Right renal cortex interstitium (tissue), 3 donors: ENCODE measurements at regions not wholly inside any gene's neighbourhood (a gene's known extent, or its start where the extent isn't known, plus 50 kb on each side); places are given as distances from the start of the nearest gene placed in this dataset.
A peak's percentile ranks its signal among the peaks of the same experiment; 100 is the strongest.
"Not testable (repeated sequence)": the region's sequence is repeated elsewhere in the genome, so short reads cannot be mapped to it uniquely, and the experiment has no call there.

Experiments used
- DNase-seq, 3 donors: peaks; one replicate each; pipeline ENCODE4 v3.0.0-alpha.2; 2013; ENCODE audit warnings: low read depth in 3 of 3, low spot score in 2 of 3

- DNase-seq: no peak
Observed at GRCh38 chr4:141849367-141849766, 213.0 kb downstream of the IL15 start.

GRCh38 chr4:141849778-141850177 is 213.4 kb downstream of the IL15 start:
- no peak for DNase-seq

- no peak for DNase-seq
Observed at GRCh38 chr4:141851246-141851891, 215.0 kb downstream of the IL15 start.

- peak; percentile 10 to 23 (median 12) for DNase-seq
Observed at GRCh38 chr4:141853091-141853764, 216.8 kb downstream of the IL15 start.

- no peak for DNase-seq
Observed at GRCh38 chr4:141858437-141858836, 222.1 kb downstream of the IL15 start.

- no peak for DNase-seq
Observed at GRCh38 chr4:141860974-141861373, 224.6 kb downstream of the IL15 start.

GRCh38 chr4:141870152-141870551 is 233.8 kb downstream of the IL15 start:
- no peak for DNase-seq

GRCh38 chr4:141871086-141871770 is 234.8 kb downstream of the IL15 start:
- no peak for DNase-seq

GRCh38 chr4:141882650-141883049 is 246.3 kb downstream of the IL15 start:
- not testable (repeated sequence) for DNase-seq

GRCh38 chr4:141884070-141884469 is 247.7 kb downstream of the IL15 start:
- DNase-seq: no peak

GRCh38 chr4:141885112-141885511 is 248.7 kb downstream of the IL15 start:
- no peak for DNase-seq

- no peak for DNase-seq
Observed at GRCh38 chr4:141890279-141890678, 253.9 kb downstream of the IL15 start.

GRCh38 chr4:141891260-141892120 is 255.1 kb downstream of the IL15 start:
- no peak for DNase-seq

- no peak for DNase-seq
Observed at GRCh38 chr4:141896687-141897086, 260.3 kb downstream of the IL15 start.

- no peak for DNase-seq
Observed at GRCh38 chr4:141898346-141898745, 262.0 kb downstream of the IL15 start.

GRCh38 chr4:141899103-141899502 is 262.7 kb downstream of the IL15 start:
- DNase-seq: no peak

- no peak for DNase-seq
Observed at GRCh38 chr4:141899541-141899940, 263.2 kb downstream of the IL15 start.

GRCh38 chr4:141900856-141901255 is 264.5 kb downstream of the IL15 start:
- no peak for DNase-seq

GRCh38 chr4:141905751-141906150 is 269.4 kb downstream of the IL15 start:
- DNase-seq: no peak

GRCh38 chr4:141909541-141909940 is 273.2 kb downstream of the IL15 start:
- no peak for DNase-seq

- no peak for DNase-seq
Observed at GRCh38 chr4:141912831-141913230, 276.4 kb downstream of the IL15 start.
